ENCODE measurements at regions not wholly inside any gene's neighbourhood (a gene's known extent, or its start where the extent isn't known, plus 50 kb on each side); places are given as distances from the start of the nearest gene placed in this dataset.

DNA sequence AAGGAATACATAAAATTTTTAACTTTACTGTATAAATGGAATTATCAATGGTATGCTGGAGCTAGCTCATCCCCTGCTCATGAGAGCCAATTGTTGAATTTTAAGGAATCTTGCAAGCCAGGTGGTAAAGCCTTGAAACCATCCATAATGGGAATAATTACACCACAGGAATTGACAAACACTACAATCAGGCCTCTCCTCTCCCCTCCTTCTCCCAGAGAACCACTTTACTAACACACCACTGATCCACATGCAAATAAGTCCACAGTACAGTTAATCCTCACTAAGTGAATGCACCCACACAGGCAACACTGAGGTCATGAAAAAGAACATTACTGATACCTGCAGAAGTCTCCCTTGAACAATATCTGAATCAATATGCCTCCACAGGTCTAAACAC lies 140.5 kb downstream of the KLF12 start:
- no peaks in the 10 kb centered on the region for H3K9me2 ChIP-seq (ENCODE audit: insufficient read depth)
- intact Hi-C loops (cut with micrococcal nuclease) = no loop called here
- ATAC-seq = no peak

GRCh38 chr13:73991884-73992283 lies 142.3 kb downstream of the KLF12 start:
- Histone ChIP-seq H3K27me3 (ENCODE audit: insufficient read depth, low read length) (no peaks in the 10 kb centered on the region), H2AFZ (ENCODE audit: low read depth, low read length, poor library complexity, severe bottlenecking) (no peak overlapping the region), H3K36me3 (ENCODE audit: control insufficient read depth in 1 of 2, insufficient read depth in 2 of 2, low read length in 2 of 2) (no peaks in the 10 kb centered on the region), H4K20me1 (ENCODE audit: insufficient read depth) (no peaks in the 10 kb centered on the region), H3K27ac (ENCODE audit: low read depth, low read length) (no peak overlapping the region), H3K4me2 (ENCODE audit: low read length) (no peak overlapping the region), H3K4me1 (ENCODE audit: control insufficient read depth in 1 of 2, insufficient read depth in 2 of 2, low read length in 2 of 2) (no peaks in the 10 kb centered on the region), H3K4me3 (replicated peaks in 1 of 2; ENCODE audit: low read depth in 1 of 2, low read length in 2 of 2) (no peak overlapping the region), H3K9me2 (ENCODE audit: insufficient read depth) (no peaks in the 10 kb centered on the region), H3K9ac (ENCODE audit: low read length) (no peak overlapping the region), H3K79me2 (ENCODE audit: insufficient read depth, low read length) (no peaks in the 10 kb centered on the region), H3K9me3 (ENCODE audit: control insufficient read depth in 1 of 2, insufficient read depth in 1 of 2, low read depth in 1 of 2, low read length in 2 of 2) (no peaks in the 10 kb centered on the region)
- ATAC-seq = no peak
- ChIA-PET CTCF (no interaction called here), RAD21 (ENCODE audit: low non-redundant PET in 1 of 2, low total read pairs in 2 of 2, uncharacterized antibody in 2 of 2, unreplicated experiment in 2 of 2) (no interaction called here), POLR2A (no interaction called here)
- BruUV-seq (replicated peaks) = no TSS peak
- no peak for DNase-seq (ENCODE audit: low read depth, low spot score)
- intact Hi-C loops (cut with micrococcal nuclease) = no loop called here
- TF ChIP-seq CBX3 (IDR thresholded peaks at IDR 0.05; ENCODE audit: low read depth) (no peak), CEBPB (IDR thresholded peaks at IDR 0.05; ENCODE audit: low read depth) (no peak), FOSL1 (IDR thresholded peaks at IDR 0.05; ENCODE audit: low read depth) (no peak), JUND (IDR thresholded peaks at IDR 0.05) (no peak), REST (IDR thresholded peaks at IDR 0.05; ENCODE audit: low read depth) (no peak), TCF7L2 (IDR thresholded peaks at IDR 0.05; ENCODE audit: borderline replicate concordance, extremely low read depth, insufficient read depth, insufficient read length) (no peak), SIN3A (IDR thresholded peaks at IDR 0.05; ENCODE audit: low read depth) (no peak), ZNF274 (IDR thresholded peaks at IDR 0.05; ENCODE audit: low read depth, low read length) (no peak), ELF1 (IDR thresholded peaks at IDR 0.05; ENCODE audit: borderline replicate concordance, low read depth) (no peak), YY1 (IDR thresholded peaks at IDR 0.05; ENCODE audit: extremely low read depth, insufficient replicate concordance, low read depth, low read length) (no peak), SP1 (IDR thresholded peaks at IDR 0.05; ENCODE audit: low read depth) (no peak), ATF3 (IDR thresholded peaks at IDR 0.05) (no peak), POLR2AphosphoS5 (IDR thresholded peaks at IDR 0.05; ENCODE audit: low read depth, low read length) (no peak)
- TF ChIP-seq, protein P1, sequence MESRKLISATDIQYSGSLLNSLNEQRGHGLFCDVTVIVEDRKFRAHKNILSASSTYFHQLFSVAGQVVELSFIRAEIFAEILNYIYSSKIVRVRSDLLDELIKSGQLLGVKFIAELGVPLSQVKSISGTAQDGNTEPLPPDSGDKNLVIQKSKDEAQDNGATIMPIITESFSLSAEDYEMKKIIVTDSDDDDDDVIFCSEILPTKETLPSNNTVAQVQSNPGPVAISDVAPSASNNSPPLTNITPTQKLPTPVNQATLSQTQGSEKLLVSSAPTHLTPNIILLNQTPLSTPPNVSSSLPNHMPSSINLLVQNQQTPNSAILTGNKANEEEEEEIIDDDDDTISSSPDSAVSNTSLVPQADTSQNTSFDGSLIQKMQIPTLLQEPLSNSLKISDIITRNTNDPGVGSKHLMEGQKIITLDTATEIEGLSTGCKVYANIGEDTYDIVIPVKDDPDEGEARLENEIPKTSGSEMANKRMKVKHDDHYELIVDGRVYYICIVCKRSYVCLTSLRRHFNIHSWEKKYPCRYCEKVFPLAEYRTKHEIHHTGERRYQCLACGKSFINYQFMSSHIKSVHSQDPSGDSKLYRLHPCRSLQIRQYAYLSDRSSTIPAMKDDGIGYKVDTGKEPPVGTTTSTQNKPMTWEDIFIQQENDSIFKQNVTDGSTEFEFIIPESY (IDR thresholded peaks at IDR 0.05; ENCODE audit: extremely low read depth, insufficient replicate concordance, low read length) = no peak
- TF ChIP-seq, protein P2, sequence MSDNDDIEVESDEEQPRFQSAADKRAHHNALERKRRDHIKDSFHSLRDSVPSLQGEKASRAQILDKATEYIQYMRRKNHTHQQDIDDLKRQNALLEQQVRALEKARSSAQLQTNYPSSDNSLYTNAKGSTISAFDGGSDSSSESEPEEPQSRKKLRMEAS (IDR thresholded peaks at IDR 0.05) = no peak

More for the DNA sequence above, 140.5 kb downstream of the KLF12 start:
- H3K9ac ChIP-seq (ENCODE audit: low read length) = no peak overlapping the region
- no peak overlapping the region for H3K4me2 ChIP-seq (ENCODE audit: low read length)
- H3K27me3 ChIP-seq (ENCODE audit: insufficient read depth, low read length) = no peaks in the 10 kb centered on the region
- H3K27ac ChIP-seq (ENCODE audit: low read depth, low read length) = no peak overlapping the region
- POLR2A ChIA-PET = no interaction called here
- TF ChIP-seq SP1 (IDR thresholded peaks at IDR 0.05; ENCODE audit: low read depth) = no peak
- BruUV-seq (replicated peaks) = no TSS peak
- DNase-seq (ENCODE audit: low read depth, low spot score) = no peak
- RAD21 ChIA-PET (ENCODE audit: low non-redundant PET in 1 of 2, low total read pairs in 2 of 2, uncharacterized antibody in 2 of 2, unreplicated experiment in 2 of 2) = no interaction called here
- no peaks in the 10 kb centered on the region for H3K79me2 ChIP-seq (ENCODE audit: insufficient read depth, low read length)
- CTCF ChIA-PET = no interaction called here
- no peaks in the 10 kb centered on the region for H4K20me1 ChIP-seq (ENCODE audit: insufficient read depth)
- H2AFZ ChIP-seq (ENCODE audit: low read depth, low read length, poor library complexity, severe bottlenecking) = no peak overlapping the region
- H3K4me3 ChIP-seq (replicated peaks in 1 of 2; ENCODE audit: low read depth in 1 of 2, low read length in 2 of 2) = no peak overlapping the region
- H3K36me3 ChIP-seq (ENCODE audit: control insufficient read depth in 1 of 2, insufficient read depth in 2 of 2, low read length in 2 of 2) = no peaks in the 10 kb centered on the region
- no peaks in the 10 kb centered on the region for H3K4me1 ChIP-seq (ENCODE audit: control insufficient read depth in 1 of 2, insufficient read depth in 2 of 2, low read length in 2 of 2)
- H3K9me3 ChIP-seq (ENCODE audit: control insufficient read depth in 1 of 2, insufficient read depth in 1 of 2, low read depth in 1 of 2, low read length in 2 of 2) = no peaks in the 10 kb centered on the region

All from HCT116 (cell line).